K562 (cell line): ENCODE measurements at regions not wholly inside any gene's neighbourhood (a gene's known extent, or its start where the extent isn't known, plus 50 kb on each side); places are given as distances from the start of the nearest gene placed in this dataset.

Source experiments
- ATAC-seq: fragments of 200-7000 bp; cut with Tn5 transposase; 3 replicates; pipeline ENCODE4 v1.9.1; 2020; ENCODE audit warnings: moderate library complexity
- BruUV-seq: library from RNA; stranded (reverse); fragments of 400-500 nt; replicated peaks from 2 replicates; lab custom pipeline; 2021; lab: Mats Ljungman, UMichigan
- CTCF ChIA-PET: fragments of 300-600 bp; formaldehyde crosslinking; extraction: SDS; loops from one replicate; lab custom pipeline; 2021; ENCODE audit warnings: low intra/inter-chr PET ratio; lab: Yijun Ruan, JAX
- POLR2A ChIA-PET: fragments of 300-600, 350-650 bp; sonication (Branson Sonifier 250); formaldehyde crosslinking; extraction: SDS; loops from one replicate; lab custom pipeline; 2021; ENCODE audit warnings: antibody characterized with exemption, inconsistent platforms; lab: Yijun Ruan, JAX
- DNase-seq, 4 experiments: peaks; one replicate each; pipeline versions ENCODE4 v3.0.0 to v3.0.0-alpha.2; 2011 to 2018; ENCODE audit warnings: low spot score in 3 of 4, mixed read lengths in 3 of 4; ENCODE audit errors: extremely low read depth in 1 of 4
- FAIRE-seq: peaks from 2 replicates; lab custom pipeline; 2011; peaks lifted over from hg19 to GRCh38; lab: Jason Lieb, UNC
- H2AFZ ChIP-seq: 2 replicates; pipeline ENCODE4 v1.6.0; 2011; ENCODE audit warnings: low read depth, low read length, control low read depth, inconsistent platforms
- H3K27ac ChIP-seq: fragments of 200-600 bp; 3 replicates; pipeline ENCODE4 v1.8.0; 2011; ENCODE audit warnings: low read depth, mild to moderate bottlenecking, control low read depth, inconsistent platforms, low read length, moderate library complexity, mixed read lengths; ENCODE audit errors: extremely low read depth
- H3K27me3 ChIP-seq, 2 experiments: fragments of 300-600 bp in 1 of 2; 2 replicates in 1 of 2; 3 replicates in 1 of 2; pipeline versions ENCODE4 v1.6.0 to v1.8.0; 2011; ENCODE audit warnings: inconsistent platforms in 2 of 2, low read length in 2 of 2, mild to moderate bottlenecking in 1 of 2, mixed read lengths in 1 of 2, moderate library complexity in 1 of 2; ENCODE audit not compliant: control insufficient read depth in 2 of 2, insufficient read depth in 2 of 2
- H3K36me3 ChIP-seq: fragments of 300-600 bp; 3 replicates; pipeline ENCODE4 v1.8.0; 2011; ENCODE audit warnings: mild to moderate bottlenecking, low read length, inconsistent platforms; ENCODE audit not compliant: control insufficient read depth, insufficient read depth
- H3K4me1 ChIP-seq, 2 experiments: fragments of 200-600 bp in 1 of 2; replicated peaks in 1 of 2; 2 replicates in 1 of 2; 3 replicates in 1 of 2; pipeline versions ENCODE4 v1.5.1 to v1.8.0; 2011; ENCODE audit warnings: inconsistent platforms in 2 of 2, low read length in 2 of 2, mild to moderate bottlenecking in 1 of 2, mixed read lengths in 1 of 2, moderate library complexity in 1 of 2; ENCODE audit not compliant: control insufficient read depth in 2 of 2, insufficient read depth in 2 of 2
- H3K4me2 ChIP-seq: 2 replicates; pipeline ENCODE4 v1.6.1; 2011; ENCODE audit warnings: low read length, control low read depth, inconsistent platforms, mixed read lengths; ENCODE audit not compliant: insufficient read depth
- H3K4me3 ChIP-seq: fragments of 200-600 bp; sonication (generic), shearing (Covaris generic); 2 replicates; pipeline ENCODE4 v1.5.1; 2016; ENCODE audit warnings: control low read depth, inconsistent platforms
- H3K79me2 ChIP-seq: fragments of 200-600 bp; 3 replicates; pipeline ENCODE4 v1.8.0; 2011; ENCODE audit warnings: low read length, inconsistent platforms; ENCODE audit not compliant: control insufficient read depth, insufficient read depth
- H3K9ac ChIP-seq, 2 experiments: 2 replicates each; pipeline versions ENCODE4 v1.6.0 to v1.6.1; 2011; ENCODE audit warnings: low read depth in 2 of 2, low read length in 2 of 2, control low read depth in 1 of 2, inconsistent platforms in 1 of 2, mild to moderate bottlenecking in 1 of 2, mixed read lengths in 1 of 2; ENCODE audit not compliant: insufficient read depth in 1 of 2
- H3K9me1 ChIP-seq: one replicate; pipeline ENCODE4 v1.6.0; 2011; ENCODE audit warnings: inconsistent platforms, mild to moderate bottlenecking, low read length, moderate library complexity; ENCODE audit not compliant: control insufficient read depth, insufficient read depth
- H3K9me3 ChIP-seq: replicated peaks from 2 replicates; pipeline ENCODE4 v1.5.1; 2011; ENCODE audit warnings: low read depth, low read length, inconsistent platforms; ENCODE audit not compliant: control insufficient read depth, insufficient read depth
- H4K20me1 ChIP-seq: replicated peaks from 2 replicates; pipeline ENCODE4 v1.6.1; 2011; ENCODE audit warnings: low read length, inconsistent platforms, mixed read lengths; ENCODE audit not compliant: control insufficient read depth, insufficient read depth
- BRCA1 ChIP-seq, 2 experiments: fragments of 450-650 bp in 1 of 2; sonication (generic) in 1 of 2; formaldehyde crosslinking in 1 of 2; IDR thresholded peaks; 2 replicates each; pipeline versions ENCODE4 v1.5.0 to v1.6.1; 2017 to 2020; ENCODE audit warnings: mild to moderate bottlenecking in 1 of 2, missing genetic modification reagents in 1 of 2
- ERF ChIP-seq: fragments of 450-650 bp; formaldehyde crosslinking; IDR thresholded peaks from 2 replicates; pipeline ENCODE4 v1.4.0; 2020; ENCODE audit warnings: mild to moderate bottlenecking, mixed read lengths
- FOXA1 ChIP-seq: fragments of 450-650 bp; IDR thresholded peaks from 2 replicates; pipeline ENCODE4 v1.6.1; 2016; ENCODE audit warnings: mild to moderate bottlenecking, borderline replicate concordance
- ZNF75A ChIP-seq: fragments of 450-650 bp; formaldehyde crosslinking; IDR thresholded peaks from 2 replicates; pipeline ENCODE4 v1.4.0; 2020; ENCODE audit warnings: mild to moderate bottlenecking
- WGBS: fragments of 100-300 bp; shearing (Covaris generic); methylation state at CpG from one replicate; pipeline ENCODE4 v1.1.6; 2016; ENCODE audit warnings: low coverage, mixed read lengths; ENCODE audit not compliant: insufficient coverage; ENCODE audit errors: missing lambda C conversion rate; 5-methylcytosine and 5-hydroxymethylcytosine counted together
- in situ Hi-C: fragments of 300-500 bp; cut with MboI; formaldehyde crosslinking; loops from 4 replicates; pipeline ENCODE4 v1.15.0; 2018; ENCODE audit warnings: inconsistent platforms, mixed read lengths
- intact Hi-C: fragments of 100-400 bp; cut with micrococcal nuclease; formaldehyde crosslinking; loops from 2 replicates; pipeline ENCODE4 v1.14.2; 2022
- TF ChIP-seq, protein P1 (sequence below): fragments of 250-450 bp; sonication (Bioruptor Pico); IDR thresholded peaks from 2 replicates; pipeline ENCODE4 v1.8.0; 2022; ENCODE audit warnings: moderate library complexity, mild to moderate bottlenecking, inconsistent platforms
- TF ChIP-seq, protein P2 (sequence below): sonication (generic); formaldehyde crosslinking; IDR thresholded peaks from 2 replicates; pipeline ENCODE4 v1.8.1; 2023; ENCODE audit warnings: missing genetic modification reagents, mild to moderate bottlenecking, borderline replicate concordance
- TF ChIP-seq, protein P3 (sequence below): sonication (generic); formaldehyde crosslinking; IDR thresholded peaks from 2 replicates; pipeline ENCODE4 v1.8.1; 2023; ENCODE audit warnings: mild to moderate bottlenecking, missing genetic modification reagents

DNA sequence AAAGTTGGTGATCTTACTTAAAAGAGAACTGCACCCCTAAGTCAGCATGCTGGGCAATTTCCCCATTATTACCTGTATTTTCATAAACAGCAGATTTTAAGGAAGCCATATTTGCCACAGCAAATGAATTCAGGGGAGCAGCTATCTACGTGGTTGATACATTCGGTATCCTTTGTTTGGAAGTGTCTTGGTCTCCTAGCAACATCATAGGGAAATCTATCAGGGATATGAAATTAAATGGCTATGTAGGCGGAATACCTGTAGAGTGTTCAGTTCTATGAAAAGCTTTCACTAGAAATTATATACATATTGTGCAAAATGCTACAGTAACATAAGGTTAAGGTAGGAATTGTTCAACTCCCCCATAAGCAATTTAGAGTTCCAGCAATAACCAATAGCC is 157.2 kb upstream of the EMCN start:
- BruUV-seq, result no TSS peak

DNA sequence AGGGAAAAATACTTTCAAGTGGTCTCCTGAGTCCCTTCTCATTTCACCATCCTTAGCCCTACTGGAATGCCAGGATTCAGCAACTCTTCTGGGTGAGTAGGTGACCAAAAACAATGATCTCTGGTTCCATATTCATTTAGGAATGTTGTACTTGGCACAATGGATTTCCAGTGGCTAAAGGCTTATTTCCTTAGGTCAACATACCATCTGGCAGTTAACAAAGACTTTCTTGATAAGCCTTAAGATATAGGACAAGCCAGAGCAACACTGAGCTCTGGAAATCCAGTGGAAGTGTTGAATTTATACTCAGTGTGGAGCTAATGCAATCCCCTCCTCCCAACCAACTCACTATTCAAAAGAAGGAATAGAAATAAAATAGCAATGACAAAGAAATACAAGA is 139.4 kb upstream of the EMCN start:
- POLR2A ChIA-PET, result no interaction called here
- Histone ChIP-seq H3K27me3 (no peaks in the 10 kb centered on the region), H3K27ac (no peak overlapping the region), H3K9me3 (no peaks in the 10 kb centered on the region; the same call in 1 of the 2 replicates), H3K4me2 (no peak overlapping the region), H3K4me3 (no peak overlapping the region), H3K9me1 (no peaks in the 10 kb centered on the region), H3K4me1 (no peaks in the 10 kb centered on the region), H2AFZ (no peak overlapping the region), H4K20me1 (no peaks in the 10 kb centered on the region), H3K9ac (no peak overlapping the region), H3K36me3 (no peaks in the 10 kb centered on the region), H3K79me2 (no peaks in the 10 kb centered on the region)
- BruUV-seq, result no TSS peak
- in situ Hi-C loops, result no loop called here
- ATAC-seq (no peak), DNase-seq (no peak), FAIRE-seq (no peak)
- intact Hi-C loops, result no loop called here
- CTCF ChIA-PET, result no interaction called here
- no peak for TF ChIP-seq ZNF75A (CRISPR knock-in tag)
- TF ChIP-seq, protein P1, sequence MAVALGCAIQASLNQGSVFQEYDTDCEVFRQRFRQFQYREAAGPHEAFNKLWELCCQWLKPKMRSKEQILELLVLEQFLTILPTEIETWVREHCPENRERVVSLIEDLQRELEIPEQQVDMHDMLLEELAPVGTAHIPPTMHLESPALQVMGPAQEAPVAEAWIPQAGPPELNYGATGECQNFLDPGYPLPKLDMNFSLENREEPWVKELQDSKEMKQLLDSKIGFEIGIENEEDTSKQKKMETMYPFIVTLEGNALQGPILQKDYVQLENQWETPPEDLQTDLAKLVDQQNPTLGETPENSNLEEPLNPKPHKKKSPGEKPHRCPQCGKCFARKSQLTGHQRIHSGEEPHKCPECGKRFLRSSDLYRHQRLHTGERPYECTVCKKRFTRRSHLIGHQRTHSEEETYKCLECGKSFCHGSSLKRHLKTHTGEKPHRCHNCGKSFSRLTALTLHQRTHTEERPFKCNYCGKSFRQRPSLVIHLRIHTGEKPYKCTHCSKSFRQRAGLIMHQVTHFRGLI (CRISPR knock-in tag), result no peak
- TF ChIP-seq, protein P2, sequence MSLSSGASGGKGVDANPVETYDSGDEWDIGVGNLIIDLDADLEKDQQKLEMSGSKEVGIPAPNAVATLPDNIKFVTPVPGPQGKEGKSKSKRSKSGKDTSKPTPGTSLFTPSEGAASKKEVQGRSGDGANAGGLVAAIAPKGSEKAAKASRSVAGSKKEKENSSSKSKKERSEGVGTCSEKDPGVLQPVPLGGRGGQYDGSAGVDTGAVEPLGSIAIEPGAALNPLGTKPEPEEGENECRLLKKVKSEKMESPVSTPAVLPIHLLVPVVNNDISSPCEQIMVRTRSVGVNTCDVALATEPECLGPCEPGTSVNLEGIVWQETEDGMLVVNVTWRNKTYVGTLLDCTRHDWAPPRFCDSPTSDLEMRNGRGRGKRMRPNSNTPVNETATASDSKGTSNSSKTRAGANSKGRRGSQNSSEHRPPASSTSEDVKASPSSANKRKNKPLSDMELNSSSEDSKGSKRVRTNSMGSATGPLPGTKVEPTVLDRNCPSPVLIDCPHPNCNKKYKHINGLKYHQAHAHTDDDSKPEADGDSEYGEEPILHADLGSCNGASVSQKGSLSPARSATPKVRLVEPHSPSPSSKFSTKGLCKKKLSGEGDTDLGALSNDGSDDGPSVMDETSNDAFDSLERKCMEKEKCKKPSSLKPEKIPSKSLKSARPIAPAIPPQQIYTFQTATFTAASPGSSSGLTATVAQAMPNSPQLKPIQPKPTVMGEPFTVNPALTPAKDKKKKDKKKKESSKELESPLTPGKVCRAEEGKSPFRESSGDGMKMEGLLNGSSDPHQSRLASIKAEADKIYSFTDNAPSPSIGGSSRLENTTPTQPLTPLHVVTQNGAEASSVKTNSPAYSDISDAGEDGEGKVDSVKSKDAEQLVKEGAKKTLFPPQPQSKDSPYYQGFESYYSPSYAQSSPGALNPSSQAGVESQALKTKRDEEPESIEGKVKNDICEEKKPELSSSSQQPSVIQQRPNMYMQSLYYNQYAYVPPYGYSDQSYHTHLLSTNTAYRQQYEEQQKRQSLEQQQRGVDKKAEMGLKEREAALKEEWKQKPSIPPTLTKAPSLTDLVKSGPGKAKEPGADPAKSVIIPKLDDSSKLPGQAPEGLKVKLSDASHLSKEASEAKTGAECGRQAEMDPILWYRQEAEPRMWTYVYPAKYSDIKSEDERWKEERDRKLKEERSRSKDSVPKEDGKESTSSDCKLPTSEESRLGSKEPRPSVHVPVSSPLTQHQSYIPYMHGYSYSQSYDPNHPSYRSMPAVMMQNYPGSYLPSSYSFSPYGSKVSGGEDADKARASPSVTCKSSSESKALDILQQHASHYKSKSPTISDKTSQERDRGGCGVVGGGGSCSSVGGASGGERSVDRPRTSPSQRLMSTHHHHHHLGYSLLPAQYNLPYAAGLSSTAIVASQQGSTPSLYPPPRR (CRISPR knock-in tag), result no peak
- TF ChIP-seq, protein P3, sequence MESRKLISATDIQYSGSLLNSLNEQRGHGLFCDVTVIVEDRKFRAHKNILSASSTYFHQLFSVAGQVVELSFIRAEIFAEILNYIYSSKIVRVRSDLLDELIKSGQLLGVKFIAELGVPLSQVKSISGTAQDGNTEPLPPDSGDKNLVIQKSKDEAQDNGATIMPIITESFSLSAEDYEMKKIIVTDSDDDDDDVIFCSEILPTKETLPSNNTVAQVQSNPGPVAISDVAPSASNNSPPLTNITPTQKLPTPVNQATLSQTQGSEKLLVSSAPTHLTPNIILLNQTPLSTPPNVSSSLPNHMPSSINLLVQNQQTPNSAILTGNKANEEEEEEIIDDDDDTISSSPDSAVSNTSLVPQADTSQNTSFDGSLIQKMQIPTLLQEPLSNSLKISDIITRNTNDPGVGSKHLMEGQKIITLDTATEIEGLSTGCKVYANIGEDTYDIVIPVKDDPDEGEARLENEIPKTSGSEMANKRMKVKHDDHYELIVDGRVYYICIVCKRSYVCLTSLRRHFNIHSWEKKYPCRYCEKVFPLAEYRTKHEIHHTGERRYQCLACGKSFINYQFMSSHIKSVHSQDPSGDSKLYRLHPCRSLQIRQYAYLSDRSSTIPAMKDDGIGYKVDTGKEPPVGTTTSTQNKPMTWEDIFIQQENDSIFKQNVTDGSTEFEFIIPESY (CRISPR knock-in tag), result no peak
- no peak for TF ChIP-seq BRCA1 (IDR thresholded peaks at IDR 0.05)
- TF ChIP-seq BRCA1 (CRISPR knock-in tag; IDR thresholded peaks at IDR 0.05), result no peak

More for the DNA sequence above, 157.2 kb upstream of the EMCN start:
- in situ Hi-C loops, result no loop called here
- CTCF ChIA-PET, result no interaction called here
- H3K9me3 ChIP-seq, result no peaks in the 10 kb centered on the region
- H3K4me2 ChIP-seq, result no peak overlapping the region
- H3K27ac ChIP-seq, result no peak overlapping the region
- H3K9ac ChIP-seq, result no peak overlapping the region
- no peaks in the 10 kb centered on the region for H3K27me3 ChIP-seq
- intact Hi-C loops, result no loop called here
- H3K4me3 ChIP-seq, result no peak overlapping the region
- DNase-seq (no peak), FAIRE-seq (no peak), ATAC-seq (no peak)
- no peaks in the 10 kb centered on the region for H4K20me1 ChIP-seq
- no peaks in the 10 kb centered on the region for H3K79me2 ChIP-seq
- TF ChIP-seq FOXA1 (no peak), ERF (CRISPR knock-in tag) (no peak)
- 0% methylated on average over 3 of the region's 3 CpGs for whole genome bisulfite sequencing
- POLR2A ChIA-PET, result no interaction called here
- no peaks in the 10 kb centered on the region for H3K9me1 ChIP-seq
- H3K36me3 ChIP-seq, result no peaks in the 10 kb centered on the region
- H2AFZ ChIP-seq, result no peak overlapping the region
- H3K4me1 ChIP-seq, result no peaks in the 10 kb centered on the region
